Mammary epithelial cell (primary cell): ENCODE measurements at regions not wholly inside any gene's neighbourhood (a gene's known extent, or its start where the extent isn't known, plus 50 kb on each side); places are given as distances from the start of the nearest gene placed in this dataset.

Source experiments
- EZH2 ChIP-seq: IDR thresholded peaks from 2 replicates; pipeline ENCODE4 v1.6.1; 2012; ENCODE audit warnings: low read length, inconsistent platforms, borderline replicate concordance
- TF ChIP-seq, protein P1 (sequence below), 2 donors: IDR thresholded peaks in 1 of 2; conservative IDR thresholded peaks in 1 of 2; 2 replicates each; pipeline ENCODE4 v1.5.1; 2011 to 2012; ENCODE audit warnings: inconsistent platforms in 2 of 2, low read length in 2 of 2, mild to moderate bottlenecking in 2 of 2, control low read depth in 1 of 2, low read depth in 1 of 2; ENCODE audit not compliant: insufficient read depth in 1 of 2; ENCODE audit errors: extremely low read depth in 1 of 2

DNA sequence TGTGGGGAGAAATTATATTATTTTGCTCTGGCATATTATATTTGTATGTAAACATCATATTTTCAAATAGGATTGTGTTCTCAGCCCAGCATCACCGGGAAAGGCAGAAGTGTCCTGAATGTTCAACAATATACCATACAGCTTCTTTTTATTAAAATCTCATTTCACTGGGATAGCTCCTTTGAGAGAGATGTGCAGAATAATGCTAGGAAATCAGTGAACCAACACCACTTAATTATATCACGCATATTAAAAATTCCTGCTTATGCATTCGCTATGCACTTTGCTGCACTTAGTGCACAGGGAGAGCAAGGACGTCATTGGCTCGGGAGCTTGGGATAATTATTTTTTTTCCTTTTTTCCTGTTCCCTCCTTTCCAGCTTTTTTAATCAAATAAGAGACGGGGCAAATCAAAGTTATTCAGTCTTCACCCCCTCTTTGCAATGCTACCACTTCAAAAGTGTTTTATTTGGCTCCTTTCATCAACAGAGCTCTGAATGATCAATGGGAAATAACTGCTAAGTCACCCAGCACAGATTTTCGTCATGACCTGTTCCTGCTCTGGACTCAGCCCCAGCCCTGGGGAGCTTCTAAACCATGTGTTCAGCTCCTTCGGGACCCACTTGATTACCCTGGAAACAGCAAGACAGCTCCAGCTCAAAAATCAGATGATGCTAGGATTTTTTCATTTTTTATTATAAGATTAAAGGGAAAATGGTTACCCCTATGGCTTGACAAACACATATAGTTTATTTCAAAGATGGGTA is 165.5 kb upstream of the DUSP10 start:
- TF ChIP-seq, protein P1, sequence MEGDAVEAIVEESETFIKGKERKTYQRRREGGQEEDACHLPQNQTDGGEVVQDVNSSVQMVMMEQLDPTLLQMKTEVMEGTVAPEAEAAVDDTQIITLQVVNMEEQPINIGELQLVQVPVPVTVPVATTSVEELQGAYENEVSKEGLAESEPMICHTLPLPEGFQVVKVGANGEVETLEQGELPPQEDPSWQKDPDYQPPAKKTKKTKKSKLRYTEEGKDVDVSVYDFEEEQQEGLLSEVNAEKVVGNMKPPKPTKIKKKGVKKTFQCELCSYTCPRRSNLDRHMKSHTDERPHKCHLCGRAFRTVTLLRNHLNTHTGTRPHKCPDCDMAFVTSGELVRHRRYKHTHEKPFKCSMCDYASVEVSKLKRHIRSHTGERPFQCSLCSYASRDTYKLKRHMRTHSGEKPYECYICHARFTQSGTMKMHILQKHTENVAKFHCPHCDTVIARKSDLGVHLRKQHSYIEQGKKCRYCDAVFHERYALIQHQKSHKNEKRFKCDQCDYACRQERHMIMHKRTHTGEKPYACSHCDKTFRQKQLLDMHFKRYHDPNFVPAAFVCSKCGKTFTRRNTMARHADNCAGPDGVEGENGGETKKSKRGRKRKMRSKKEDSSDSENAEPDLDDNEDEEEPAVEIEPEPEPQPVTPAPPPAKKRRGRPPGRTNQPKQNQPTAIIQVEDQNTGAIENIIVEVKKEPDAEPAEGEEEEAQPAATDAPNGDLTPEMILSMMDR (conservative IDR thresholded peaks at IDR 0.05 in 1 of 2, IDR thresholded peaks at IDR 0.05 in 1 of 2; ENCODE audit: extremely low read depth in 1 of 2, insufficient read depth in 1 of 2, low read depth in 1 of 2, low read length in 2 of 2), result no peak
- TF ChIP-seq EZH2, result no peak
